Neural cell (in vitro differentiated cells): ENCODE measurements at regions not wholly inside any gene's neighbourhood (a gene's known extent, or its start where the extent isn't known, plus 50 kb on each side); places are given as distances from the start of the nearest gene placed in this dataset.

Experiments
- EP300 ChIP-seq: fragments of 450-650 bp; conservative IDR thresholded peaks from 2 replicates; pipeline ENCODE4 v1.6.1; 2014; ENCODE audit warnings: antibody characterized with exemption, mild to moderate bottlenecking, moderate library complexity; ENCODE audit not compliant: poor library complexity, severe bottlenecking
- EZH2 ChIP-seq: fragments of 200-600, 300-800 bp; shearing (Covaris generic), sonication (generic); IDR thresholded peaks from 2 replicates; pipeline ENCODE4 v1.6.1; 2014; ENCODE audit warnings: antibody characterized with exemption, low read length, borderline replicate concordance, mild to moderate bottlenecking; ENCODE audit not compliant: insufficient read depth, poor library complexity, severe bottlenecking
- TAF1 ChIP-seq: IDR thresholded peaks from 2 replicates; pipeline ENCODE4 v1.6.1; 2012; ENCODE audit warnings: low read depth
- TF ChIP-seq, protein P1 (sequence below): fragments of 450-650 bp; IDR thresholded peaks from 2 replicates; pipeline ENCODE4 v1.5.1; 2014; ENCODE audit warnings: antibody characterized with exemption, mild to moderate bottlenecking, moderate library complexity; ENCODE audit not compliant: poor library complexity, severe bottlenecking

GRCh38 chr18:24558403-24558802, 98.0 kb downstream of the HRH4 start:
- TF ChIP-seq, protein P1, sequence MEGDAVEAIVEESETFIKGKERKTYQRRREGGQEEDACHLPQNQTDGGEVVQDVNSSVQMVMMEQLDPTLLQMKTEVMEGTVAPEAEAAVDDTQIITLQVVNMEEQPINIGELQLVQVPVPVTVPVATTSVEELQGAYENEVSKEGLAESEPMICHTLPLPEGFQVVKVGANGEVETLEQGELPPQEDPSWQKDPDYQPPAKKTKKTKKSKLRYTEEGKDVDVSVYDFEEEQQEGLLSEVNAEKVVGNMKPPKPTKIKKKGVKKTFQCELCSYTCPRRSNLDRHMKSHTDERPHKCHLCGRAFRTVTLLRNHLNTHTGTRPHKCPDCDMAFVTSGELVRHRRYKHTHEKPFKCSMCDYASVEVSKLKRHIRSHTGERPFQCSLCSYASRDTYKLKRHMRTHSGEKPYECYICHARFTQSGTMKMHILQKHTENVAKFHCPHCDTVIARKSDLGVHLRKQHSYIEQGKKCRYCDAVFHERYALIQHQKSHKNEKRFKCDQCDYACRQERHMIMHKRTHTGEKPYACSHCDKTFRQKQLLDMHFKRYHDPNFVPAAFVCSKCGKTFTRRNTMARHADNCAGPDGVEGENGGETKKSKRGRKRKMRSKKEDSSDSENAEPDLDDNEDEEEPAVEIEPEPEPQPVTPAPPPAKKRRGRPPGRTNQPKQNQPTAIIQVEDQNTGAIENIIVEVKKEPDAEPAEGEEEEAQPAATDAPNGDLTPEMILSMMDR, result no peak
- no peak for TF ChIP-seq EZH2
- no peak for TF ChIP-seq EP300
- no peak for TF ChIP-seq TAF1
